ENCODE measurements at regions not wholly inside any gene's neighbourhood (a gene's known extent, or its start where the extent isn't known, plus 50 kb on each side); places are given as distances from the start of the nearest gene placed in this dataset.
"Not testable (repeated sequence)": the region's sequence is repeated elsewhere in the genome, so short reads cannot be mapped to it uniquely, and the experiment has no call there.

DNA sequence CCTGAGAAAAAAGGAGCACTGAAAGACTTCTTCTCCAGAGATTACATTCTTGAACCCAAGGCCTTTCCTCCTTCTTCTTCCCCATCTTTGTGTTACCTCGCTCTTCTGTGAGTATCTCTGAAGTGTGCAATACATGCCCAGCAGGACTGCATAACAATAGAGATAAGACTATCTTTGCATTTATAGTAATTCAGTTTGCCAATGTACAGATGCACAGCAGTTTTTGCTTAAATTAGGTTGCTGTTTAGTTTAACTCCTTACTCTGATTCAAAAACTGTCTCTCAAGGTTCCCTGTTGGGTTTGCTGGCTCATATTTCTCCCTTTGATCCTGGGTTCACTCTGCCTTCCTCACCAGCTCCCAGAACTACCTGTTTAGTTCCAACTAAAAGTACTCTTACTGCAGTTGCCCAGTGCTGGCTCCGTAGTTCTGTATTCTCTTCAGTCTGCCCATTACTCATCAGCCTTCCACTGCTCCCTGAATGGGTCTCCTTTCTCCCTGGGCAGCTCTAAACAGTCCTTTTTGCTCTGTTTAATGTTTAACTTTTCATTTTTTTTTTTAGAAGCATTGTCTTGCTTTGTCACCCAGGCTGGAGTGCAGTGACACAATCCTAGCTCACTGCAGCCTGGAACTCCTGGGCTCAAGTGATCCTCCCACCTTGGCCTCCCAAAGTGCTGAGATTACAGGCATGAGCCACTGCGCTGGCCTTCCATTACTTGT lies 180.6 kb upstream of the CAND1 start:
- DNase-seq = no peak

- no peak for DNase-seq
These were observed 178.0 kb upstream of the CAND1 start for GRCh38 chr12:67091204-67091603.

GRCh38 chr12:67091678-67092077 lies 177.5 kb upstream of the CAND1 start:
- DNase-seq = no peak

GRCh38 chr12:67092934-67093333 lies 176.2 kb upstream of the CAND1 start:
- not testable (repeated sequence) for DNase-seq

DNA sequence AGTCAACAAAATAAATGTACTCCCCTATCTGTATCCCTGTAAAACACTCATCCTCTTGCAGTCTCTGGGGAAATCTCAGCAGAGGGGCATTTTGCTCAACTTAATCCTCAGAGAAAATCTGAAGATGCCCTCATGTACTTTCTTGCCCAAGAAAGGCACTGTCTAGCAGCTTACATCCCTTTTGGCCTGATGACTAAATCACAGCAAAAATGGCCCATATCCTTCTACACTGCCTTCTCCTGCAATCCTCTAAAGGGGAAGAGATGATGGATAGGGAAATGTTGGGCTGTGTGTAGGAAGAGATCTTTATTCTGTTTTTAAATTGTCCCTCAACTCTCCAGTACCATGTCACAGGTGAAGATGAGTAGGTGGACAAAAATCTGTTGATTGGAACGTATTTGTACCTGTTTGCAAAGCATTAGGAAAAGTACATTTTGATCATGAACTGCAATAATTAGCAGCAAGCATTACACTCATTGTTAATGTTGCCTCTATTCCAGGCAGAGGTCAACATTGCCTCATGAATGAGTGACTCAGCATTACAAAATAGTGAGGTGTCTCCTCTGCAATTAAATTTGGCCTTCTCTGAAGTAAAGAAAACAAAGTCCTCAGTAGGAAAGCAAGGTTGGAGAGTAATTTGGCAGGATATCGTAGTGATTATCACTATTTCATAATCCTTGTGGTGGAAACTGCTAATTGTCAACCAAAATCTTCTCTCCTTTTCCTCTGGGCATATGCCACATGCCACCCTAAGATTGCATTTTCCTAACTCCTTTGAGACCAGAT lies 172.4 kb upstream of the CAND1 start:
- DNase-seq = no peak

GRCh38 chr12:67099858-67100257 lies 169.3 kb upstream of the CAND1 start:
- DNase-seq = no peak

GRCh38 chr12:67103521-67103920 lies 165.6 kb upstream of the CAND1 start:
- no peak for DNase-seq

DNA sequence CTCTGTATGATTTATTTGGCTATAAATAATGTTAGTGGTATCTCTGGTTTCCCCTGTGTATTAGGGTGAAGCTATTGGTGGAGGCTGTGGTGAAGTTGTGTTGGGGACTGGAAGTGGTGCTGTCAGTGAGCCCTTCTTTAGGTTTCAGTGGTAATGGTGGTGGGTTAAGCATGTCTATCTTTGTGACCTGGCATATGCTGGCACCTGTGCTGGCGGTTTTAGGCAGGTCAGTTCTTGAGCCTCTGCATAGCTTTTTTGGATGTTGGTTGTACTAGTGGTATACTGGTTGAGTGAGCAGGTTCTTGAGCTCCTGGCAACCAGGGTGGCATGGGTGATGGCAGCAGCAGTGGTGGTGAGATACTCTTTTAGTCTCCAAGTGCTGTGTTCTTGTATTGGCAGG lies 161.9 kb upstream of the CAND1 start:
- no peak for DNase-seq

- no peak for DNase-seq
These were observed 161.3 kb upstream of the CAND1 start for GRCh38 chr12:67107751-67108269.

DNA sequence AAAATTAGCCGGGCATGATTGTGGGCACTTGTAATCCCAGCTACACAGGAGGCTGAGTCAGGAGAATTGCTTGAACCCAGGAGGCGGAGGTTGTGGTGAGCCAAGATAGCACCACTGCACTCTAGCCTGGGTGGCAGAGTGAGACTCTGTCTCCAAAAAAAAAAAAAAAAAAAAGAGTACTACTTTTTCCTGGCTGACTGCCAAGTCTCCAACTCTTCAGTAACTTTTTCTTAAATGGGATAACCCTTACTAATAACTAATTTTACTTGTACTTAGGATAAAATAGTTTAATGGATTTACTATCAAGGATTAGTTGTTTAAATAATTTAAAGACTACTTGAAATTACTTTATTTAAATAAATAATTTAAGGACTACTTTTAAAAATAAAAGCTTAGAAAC lies 158.8 kb upstream of the CAND1 start:
- not testable (repeated sequence) for DNase-seq

- no peak for DNase-seq
These were observed 158.0 kb upstream of the CAND1 start for GRCh38 chr12:67111182-67111581.

- no peak for DNase-seq
These were observed 156.6 kb upstream of the CAND1 start for GRCh38 chr12:67112586-67112985.

- DNase-seq = no peak
These were observed 153.0 kb upstream of the CAND1 start for GRCh38 chr12:67116134-67116533.

GRCh38 chr12:67122584-67122983 lies 146.6 kb upstream of the CAND1 start:
- no peak for DNase-seq

GRCh38 chr12:67137256-67137655 lies 131.9 kb upstream of the CAND1 start:
- DNase-seq = no peak

GRCh38 chr12:67141296-67142018 lies 127.7 kb upstream of the CAND1 start:
- DNase-seq = peak; percentile 34

- no peak for DNase-seq
These were observed 123.5 kb upstream of the CAND1 start for GRCh38 chr12:67145692-67146091.

DNA sequence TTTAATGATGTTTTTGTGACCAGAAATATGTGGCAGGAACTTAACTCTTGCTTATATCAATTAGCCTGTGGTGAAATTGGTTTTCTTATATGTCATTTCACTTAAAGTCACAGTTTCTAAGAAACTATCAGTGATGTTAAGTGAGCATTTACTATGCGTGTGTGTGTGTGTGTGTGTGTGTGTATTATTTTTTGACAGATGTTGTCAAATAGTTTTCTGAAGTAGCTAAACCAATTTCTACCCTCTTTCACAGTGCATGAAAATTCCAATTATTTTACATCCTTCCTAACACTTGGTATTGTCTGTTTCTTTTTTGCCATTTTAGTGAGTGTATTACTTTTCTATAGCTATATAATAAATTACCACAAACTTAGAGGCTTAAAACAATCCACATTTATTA lies 122.1 kb upstream of the CAND1 start:
- no peak for DNase-seq

GRCh38 chr12:67147447-67147846 lies 121.7 kb upstream of the CAND1 start:
- DNase-seq = peak; percentile 3

GRCh38 chr12:67148265-67148664 lies 120.9 kb upstream of the CAND1 start:
- DNase-seq = no peak

GRCh38 chr12:67151886-67152285 lies 117.3 kb upstream of the CAND1 start:
- DNase-seq = no peak

DNA sequence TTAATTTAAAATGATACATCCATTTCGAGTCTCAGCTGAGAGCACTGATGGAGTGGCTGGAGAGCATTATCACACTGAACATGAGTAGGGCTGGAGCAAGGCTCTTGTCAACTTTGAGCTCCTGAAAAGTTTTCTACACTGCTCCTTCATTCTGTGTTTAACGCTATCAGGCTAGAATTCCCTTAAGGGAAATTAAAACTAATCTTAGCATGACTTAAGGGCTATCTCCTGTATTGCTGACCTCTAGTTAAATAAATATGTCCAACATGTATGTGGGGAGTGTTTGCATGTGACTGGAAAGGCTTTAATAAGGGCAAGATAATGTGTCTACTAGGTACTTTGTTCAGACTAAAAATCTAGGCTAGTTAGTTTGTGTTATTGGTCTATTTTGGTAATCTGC lies 116.7 kb upstream of the CAND1 start:
- DNase-seq = no peak

DNA sequence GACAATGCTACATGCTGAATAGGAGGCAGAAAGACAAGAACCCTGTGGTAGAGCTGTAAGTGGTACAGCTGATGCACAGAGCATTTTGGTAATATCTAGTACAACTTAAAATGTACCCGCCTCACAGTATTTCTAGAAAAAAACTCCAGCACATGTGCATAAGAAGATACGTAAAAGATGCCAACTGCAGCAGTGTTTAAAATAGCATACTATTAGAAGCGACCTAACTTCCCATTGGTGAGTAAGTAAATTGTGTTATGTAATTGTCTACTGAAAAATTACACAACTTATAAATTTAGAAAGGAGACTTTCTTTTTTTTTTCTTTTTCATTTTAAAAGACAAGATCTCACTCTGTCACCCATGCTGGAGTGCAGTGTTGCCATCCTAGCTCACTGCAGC lies 114.3 kb upstream of the CAND1 start:
- DNase-seq = no peak

GRCh38 chr12:67155863-67156262 lies 113.3 kb upstream of the CAND1 start:
- no peak for DNase-seq

All from stimulated activated CD4-positive, alpha-beta T cell treated with anti-CD3 and anti-CD28 coated beads, Interleukin-1b, Interleukin-23, amount 100 ng/mL, for 48 hours (primary cell).